H9 (cell line): ENCODE measurements at regions not wholly inside any gene's neighbourhood (a gene's known extent, or its start where the extent isn't known, plus 50 kb on each side); places are given as distances from the start of the nearest gene placed in this dataset.

Source experiments
- DNase-seq: peaks from one replicate; pipeline ENCODE4 v3.0.0-alpha.2; 2017
- H2AFZ ChIP-seq: one replicate; pipeline ENCODE4 v1.6.1; 2013; ENCODE audit warnings: mild to moderate bottlenecking, low read length, control low read depth, moderate library complexity
- H2AK5ac ChIP-seq: 2 replicates; pipeline ENCODE4 v1.6.1; 2013; ENCODE audit warnings: low read length, control low read depth, mixed read lengths; ENCODE audit not compliant: insufficient read length
- H2BK120ac ChIP-seq: one replicate; pipeline ENCODE4 v1.6.1; 2013; ENCODE audit warnings: low read depth, mild to moderate bottlenecking, low read length, control low read depth, inconsistent platforms; ENCODE audit not compliant: poor library complexity, severe bottlenecking
- H2BK12ac ChIP-seq: 2 replicates; pipeline ENCODE4 v1.6.1; 2013; ENCODE audit warnings: low read length, control low read depth, mixed read lengths, low read depth; ENCODE audit not compliant: insufficient read length
- H2BK15ac ChIP-seq: 2 replicates; pipeline ENCODE4 v1.6.1; 2013; ENCODE audit warnings: low read depth, low read length, control low read depth
- H2BK20ac ChIP-seq: one replicate; pipeline ENCODE4 v1.6.1; 2013; ENCODE audit warnings: low read depth, mild to moderate bottlenecking, low read length, control low read depth, inconsistent platforms; ENCODE audit not compliant: poor library complexity, severe bottlenecking
- H2BK5ac ChIP-seq: 2 replicates; pipeline ENCODE4 v1.6.1; 2013; ENCODE audit warnings: low read length, control low read depth, mixed read lengths; ENCODE audit not compliant: insufficient read length
- H3K14ac ChIP-seq: 2 replicates; pipeline ENCODE4 v1.6.1; 2013; ENCODE audit warnings: low read length, control low read depth; ENCODE audit not compliant: insufficient read depth
- H3K18ac ChIP-seq: 2 replicates; pipeline ENCODE4 v1.6.1; 2013; ENCODE audit warnings: low read depth, mild to moderate bottlenecking, mixed read lengths, low read length, control low read depth; ENCODE audit not compliant: insufficient read length
- H3K23ac ChIP-seq: 2 replicates; pipeline ENCODE4 v1.6.1; 2013; ENCODE audit warnings: low read length, control low read depth, mixed read lengths, low read depth; ENCODE audit not compliant: insufficient read length
- H3K23me2 ChIP-seq: 2 replicates; pipeline ENCODE4 v1.6.1; 2013; ENCODE audit warnings: low read depth, mild to moderate bottlenecking, mixed read lengths, low read length, control low read depth; ENCODE audit not compliant: insufficient read length, poor library complexity, severe bottlenecking
- H3K27ac ChIP-seq: 2 replicates; pipeline ENCODE4 v1.5.1; 2013; ENCODE audit warnings: low read length, control low read depth, mixed read lengths, low read depth; ENCODE audit not compliant: insufficient read length
- H3K27me3 ChIP-seq: 2 replicates; pipeline ENCODE4 v1.6.1; 2013; ENCODE audit warnings: low read length, control low read depth, inconsistent platforms; ENCODE audit not compliant: insufficient read depth
- H3K4ac ChIP-seq: 2 replicates; pipeline ENCODE4 v1.6.1; 2013; ENCODE audit warnings: low read depth, mild to moderate bottlenecking, control low read depth, inconsistent platforms, low read length, moderate library complexity
- H3K4me1 ChIP-seq: 2 replicates; pipeline ENCODE4 v1.6.1; 2013; ENCODE audit warnings: low read length, control low read depth, inconsistent platforms; ENCODE audit not compliant: insufficient read depth
- H3K4me2 ChIP-seq: 2 replicates; pipeline ENCODE4 v1.6.1; 2013; ENCODE audit warnings: low read length, control low read depth, mixed read lengths; ENCODE audit not compliant: insufficient read length, insufficient read depth
- H3K56ac ChIP-seq: 2 replicates; pipeline ENCODE4 v1.6.1; 2013; ENCODE audit warnings: low read depth, mild to moderate bottlenecking, mixed read lengths, low read length, control low read depth; ENCODE audit not compliant: insufficient read length
- H3K79me1 ChIP-seq: 2 replicates; pipeline ENCODE4 v1.6.1; 2013; ENCODE audit warnings: low read depth, mild to moderate bottlenecking, moderate library complexity, low read length, control low read depth, inconsistent platforms; ENCODE audit not compliant: insufficient read depth, poor library complexity, severe bottlenecking
- H3K79me2 ChIP-seq: 2 replicates; pipeline ENCODE4 v1.6.1; 2013; ENCODE audit warnings: low read length, control low read depth, inconsistent platforms; ENCODE audit not compliant: insufficient read depth
- H3K9ac ChIP-seq: 2 replicates; pipeline ENCODE4 v1.6.1; 2013; ENCODE audit warnings: low read length, control low read depth, mixed read lengths; ENCODE audit not compliant: insufficient read length; ENCODE audit errors: extremely low read depth
- H3K9me3 ChIP-seq: one replicate; pipeline ENCODE4 v1.6.1; 2013; ENCODE audit warnings: low read depth, low read length, inconsistent platforms; ENCODE audit not compliant: control insufficient read depth
- H3T11ph ChIP-seq: one replicate; pipeline ENCODE4 v1.6.1; 2013; ENCODE audit warnings: mild to moderate bottlenecking, low read length, control low read depth, inconsistent platforms
- H4K20me1 ChIP-seq: one replicate; pipeline ENCODE4 v1.6.1; 2013; ENCODE audit not compliant: control insufficient read depth, insufficient read length, insufficient read depth
- H4K5ac ChIP-seq: 2 replicates; pipeline ENCODE4 v1.6.1; 2013; ENCODE audit warnings: low read depth, mild to moderate bottlenecking, mixed read lengths, low read length, control low read depth; ENCODE audit not compliant: insufficient read length
- H4K8ac ChIP-seq: replicated peaks from 2 replicates; pipeline ENCODE4 v1.6.1; 2013; ENCODE audit warnings: low read length, control low read depth, mixed read lengths, low read depth; ENCODE audit not compliant: insufficient read length
- H4K91ac ChIP-seq: 2 replicates; pipeline ENCODE4 v1.6.1; 2013; ENCODE audit warnings: low read depth, mild to moderate bottlenecking, moderate library complexity, mixed read lengths, low read length, control low read depth; ENCODE audit not compliant: insufficient read length
- H3K27ac Mint-ChIP-seq, 3 experiments: 2 replicates in 2 of 3; 3 replicates in 1 of 3; pipeline ENCODE4 v1.8.0; 2020 to 2021; ENCODE audit warnings: mixed read lengths in 3 of 3, mild to moderate bottlenecking in 1 of 3, moderate library complexity in 1 of 3
- H3K27me3 Mint-ChIP-seq: 2 replicates; pipeline ENCODE4 v1.8.0; 2021; ENCODE audit warnings: low read depth, mild to moderate bottlenecking, moderate library complexity, mixed read lengths
- H3K36me3 Mint-ChIP-seq, 3 experiments: 2 replicates in 2 of 3; 3 replicates in 1 of 3; pipeline ENCODE4 v1.8.0; 2020 to 2021; ENCODE audit warnings: low read depth in 3 of 3, mixed read lengths in 3 of 3; ENCODE audit not compliant: insufficient read depth in 1 of 3
- H3K4me1 Mint-ChIP-seq, 2 experiments: 2 replicates each; pipeline ENCODE4 v1.8.0; 2020; ENCODE audit warnings: mixed read lengths in 2 of 2
- H3K4me3 Mint-ChIP-seq, 2 experiments: 2 replicates in 1 of 2; 3 replicates in 1 of 2; pipeline ENCODE4 v1.8.0; 2020 to 2021; ENCODE audit warnings: mild to moderate bottlenecking in 2 of 2, mixed read lengths in 2 of 2, moderate library complexity in 1 of 2
- H3K9me3 Mint-ChIP-seq, 2 experiments: 2 replicates in 1 of 2; 3 replicates in 1 of 2; pipeline ENCODE4 v1.8.0; 2020; ENCODE audit warnings: mild to moderate bottlenecking in 2 of 2, mixed read lengths in 2 of 2, moderate library complexity in 1 of 2
- WGBS: extraction: QIAGEN DNeasy Blood & Tissue Kit; methylation state at CpG from one replicate; pipeline ENCODE4 v1.1.7; 2013; ENCODE audit warnings: missing lambda C conversion rate, low lambda C conversion rate, mixed read lengths; ENCODE audit not compliant: insufficient read length; ENCODE audit errors: extremely low coverage; 5-methylcytosine and 5-hydroxymethylcytosine counted together
- TF ChIP-seq, protein P1 (sequence below): fragments of 200-600 bp; sonication (generic); conservative IDR thresholded peaks from 3 replicates; pipeline ENCODE4 v1.8.0; 2021; ENCODE audit warnings: antibody characterized with exemption, mild to moderate bottlenecking

DNA sequence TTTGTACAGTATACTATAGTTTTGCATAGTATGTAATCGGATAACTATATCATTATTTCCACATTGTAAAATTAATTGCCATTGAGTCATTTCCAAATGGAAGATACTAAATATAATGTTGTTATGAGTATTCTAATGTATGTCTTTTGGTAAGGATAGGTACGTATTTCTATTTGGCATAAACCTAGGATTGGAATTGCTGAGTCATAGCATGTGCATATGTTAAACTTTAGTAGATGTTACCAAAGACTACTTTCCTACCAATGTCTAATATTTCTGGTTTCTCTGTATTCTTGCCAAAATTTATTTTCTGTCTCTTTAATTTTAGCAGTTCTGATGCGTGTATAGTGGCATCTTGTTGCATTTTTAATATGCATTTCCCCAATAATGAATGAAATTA is 825.1 kb upstream of the ARRDC3 start:
- no peak overlapping the region for H2BK20ac ChIP-seq
- Mint-ChIP-seq H3K4me3 (no peak overlapping the region), H3K27me3 (no peaks in the 10 kb centered on the region), H3K36me3 (peaks cover 3 to 25% (median 7%) of the 10 kb centered on the region in 3 experiments; a peak in 6 of 7 replicates), H3K9me3 (peaks cover 8 to 20% of the 10 kb centered on the region in 2 experiments; a peak in 3 of 5 replicates), H3K27ac (no peak overlapping the region), H3K4me1 (peaks cover 4% of the 10 kb centered on the region in 2 experiments)
- H3K23me2 ChIP-seq, result no peaks in the 10 kb centered on the region
- TF ChIP-seq, protein P1, sequence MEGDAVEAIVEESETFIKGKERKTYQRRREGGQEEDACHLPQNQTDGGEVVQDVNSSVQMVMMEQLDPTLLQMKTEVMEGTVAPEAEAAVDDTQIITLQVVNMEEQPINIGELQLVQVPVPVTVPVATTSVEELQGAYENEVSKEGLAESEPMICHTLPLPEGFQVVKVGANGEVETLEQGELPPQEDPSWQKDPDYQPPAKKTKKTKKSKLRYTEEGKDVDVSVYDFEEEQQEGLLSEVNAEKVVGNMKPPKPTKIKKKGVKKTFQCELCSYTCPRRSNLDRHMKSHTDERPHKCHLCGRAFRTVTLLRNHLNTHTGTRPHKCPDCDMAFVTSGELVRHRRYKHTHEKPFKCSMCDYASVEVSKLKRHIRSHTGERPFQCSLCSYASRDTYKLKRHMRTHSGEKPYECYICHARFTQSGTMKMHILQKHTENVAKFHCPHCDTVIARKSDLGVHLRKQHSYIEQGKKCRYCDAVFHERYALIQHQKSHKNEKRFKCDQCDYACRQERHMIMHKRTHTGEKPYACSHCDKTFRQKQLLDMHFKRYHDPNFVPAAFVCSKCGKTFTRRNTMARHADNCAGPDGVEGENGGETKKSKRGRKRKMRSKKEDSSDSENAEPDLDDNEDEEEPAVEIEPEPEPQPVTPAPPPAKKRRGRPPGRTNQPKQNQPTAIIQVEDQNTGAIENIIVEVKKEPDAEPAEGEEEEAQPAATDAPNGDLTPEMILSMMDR, result no peak
- no peak overlapping the region for H2AFZ ChIP-seq
- no peaks in the 10 kb centered on the region for H3K27me3 ChIP-seq
- no peak overlapping the region for H2BK12ac ChIP-seq
- DNase-seq, result no peak
- H4K5ac ChIP-seq, result no peak overlapping the region
- no peak overlapping the region for H3K56ac ChIP-seq
- no peaks in the 10 kb centered on the region for H3K4me1 ChIP-seq
- H2AK5ac ChIP-seq, result no peak overlapping the region
- no peaks in the 10 kb centered on the region for H3K9me3 ChIP-seq
- H3K9ac ChIP-seq, result no peak overlapping the region
- no peak overlapping the region for H3K4ac ChIP-seq
- H3T11ph ChIP-seq, result no peak overlapping the region
- H3K27ac ChIP-seq, result no peak overlapping the region
- no peak overlapping the region for H3K18ac ChIP-seq
- no peak overlapping the region for H2BK120ac ChIP-seq
- H3K14ac ChIP-seq, result no peak overlapping the region
- no peak overlapping the region for H4K8ac ChIP-seq
- H2BK15ac ChIP-seq, result no peak overlapping the region
- WGBS, result no CpG with 5 or more reads among the region's 3 CpGs
- H3K4me2 ChIP-seq, result no peak overlapping the region
- H3K23ac ChIP-seq, result no peak overlapping the region
- H3K79me2 ChIP-seq, result no peaks in the 10 kb centered on the region
- H4K20me1 ChIP-seq, result no peaks in the 10 kb centered on the region
- H2BK5ac ChIP-seq, result no peak overlapping the region
- no peaks in the 10 kb centered on the region for H3K79me1 ChIP-seq
- no peak overlapping the region for H4K91ac ChIP-seq
